B cell (primary cell): ENCODE measurements at regions not wholly inside any gene's neighbourhood (a gene's known extent, or its start where the extent isn't known, plus 50 kb on each side); places are given as distances from the start of the nearest gene placed in this dataset.

Experiments used
- CTCF ChIP-seq: fragments of 200-600 bp; IDR thresholded peaks from one replicate; pipeline ENCODE4 v1.8.0; 2022; ENCODE audit warnings: antibody characterized with exemption, mild to moderate bottlenecking
- EZH2 ChIP-seq: IDR thresholded peaks from 2 replicates; pipeline ENCODE4 v1.6.1; 2012; ENCODE audit warnings: borderline replicate concordance, low read depth, mild to moderate bottlenecking, moderate library complexity, low read length; ENCODE audit not compliant: insufficient read depth, poor library complexity, severe bottlenecking

- no peak for TF ChIP-seq CTCF
- no peak for TF ChIP-seq EZH2
Observed at GRCh38 chr5:61775901-61776300, 443.8 kb downstream of the ZSWIM6 start.
